ENCODE measurements at regions not wholly inside any gene's neighbourhood (a gene's known extent, or its start where the extent isn't known, plus 50 kb on each side); places are given as distances from the start of the nearest gene placed in this dataset.

DNA sequence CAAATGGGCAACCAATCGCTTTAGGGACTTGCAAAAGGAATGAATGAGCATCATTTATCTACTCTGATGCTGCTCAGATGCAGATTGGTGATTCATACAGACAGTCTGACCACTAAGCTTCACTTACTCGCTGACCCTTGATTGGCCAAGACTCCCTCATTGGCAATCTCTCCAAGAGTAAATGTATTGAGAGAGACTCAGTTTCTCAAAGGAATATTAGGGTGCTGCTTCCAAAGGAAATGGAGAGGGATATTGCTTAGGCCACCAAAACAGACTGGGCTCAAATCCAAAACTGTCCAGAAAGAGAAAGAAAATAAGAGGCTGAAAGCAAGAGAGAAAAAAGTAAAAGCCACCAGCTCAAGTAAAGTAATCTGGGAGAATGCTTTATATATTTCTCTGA, 785.2 kb downstream of the GALC start:
- TF ChIP-seq, protein P1, sequence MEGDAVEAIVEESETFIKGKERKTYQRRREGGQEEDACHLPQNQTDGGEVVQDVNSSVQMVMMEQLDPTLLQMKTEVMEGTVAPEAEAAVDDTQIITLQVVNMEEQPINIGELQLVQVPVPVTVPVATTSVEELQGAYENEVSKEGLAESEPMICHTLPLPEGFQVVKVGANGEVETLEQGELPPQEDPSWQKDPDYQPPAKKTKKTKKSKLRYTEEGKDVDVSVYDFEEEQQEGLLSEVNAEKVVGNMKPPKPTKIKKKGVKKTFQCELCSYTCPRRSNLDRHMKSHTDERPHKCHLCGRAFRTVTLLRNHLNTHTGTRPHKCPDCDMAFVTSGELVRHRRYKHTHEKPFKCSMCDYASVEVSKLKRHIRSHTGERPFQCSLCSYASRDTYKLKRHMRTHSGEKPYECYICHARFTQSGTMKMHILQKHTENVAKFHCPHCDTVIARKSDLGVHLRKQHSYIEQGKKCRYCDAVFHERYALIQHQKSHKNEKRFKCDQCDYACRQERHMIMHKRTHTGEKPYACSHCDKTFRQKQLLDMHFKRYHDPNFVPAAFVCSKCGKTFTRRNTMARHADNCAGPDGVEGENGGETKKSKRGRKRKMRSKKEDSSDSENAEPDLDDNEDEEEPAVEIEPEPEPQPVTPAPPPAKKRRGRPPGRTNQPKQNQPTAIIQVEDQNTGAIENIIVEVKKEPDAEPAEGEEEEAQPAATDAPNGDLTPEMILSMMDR (IDR thresholded peaks at IDR 0.05; ENCODE audit: insufficient read depth, low read depth, low read length): no peak
- no peak for TF ChIP-seq EZH2 (IDR thresholded peaks at IDR 0.05; ENCODE audit: insufficient read depth, low read length)
